DND-41 (cell line): ENCODE measurements at regions not wholly inside any gene's neighbourhood (a gene's known extent, or its start where the extent isn't known, plus 50 kb on each side); places are given as distances from the start of the nearest gene placed in this dataset.
"Not testable (repeated sequence)": the region's sequence is repeated elsewhere in the genome, so short reads cannot be mapped to it uniquely, and the experiment has no call there.

Source experiments
- ATAC-seq: fragments of 200-7000 bp; cut with Tn5 transposase; 3 replicates; pipeline ENCODE4 v1.9.1; 2021; ENCODE audit warnings: low read depth; ENCODE audit not compliant: insufficient read depth
- DNase-seq: peaks from one replicate; pipeline ENCODE4 v3.0.0-alpha.2; 2020
- H2AFZ ChIP-seq: 2 replicates; pipeline ENCODE4 v1.6.0; 2012; ENCODE audit warnings: low read depth, low read length
- H3K27ac ChIP-seq: 2 replicates; pipeline ENCODE4 v1.5.1; 2012; ENCODE audit warnings: low read length, inconsistent platforms
- H3K27me3 ChIP-seq: fragments of 200-600 bp; sonication (generic); 2 replicates; pipeline ENCODE4 v1.6.0; 2012; ENCODE audit warnings: low read length, mild to moderate bottlenecking, inconsistent platforms; ENCODE audit not compliant: insufficient read depth, poor library complexity
- H3K36me3 ChIP-seq: 2 replicates; pipeline ENCODE4 v1.5.1; 2012; ENCODE audit warnings: low read length, inconsistent platforms; ENCODE audit not compliant: insufficient read depth
- H3K4me1 ChIP-seq: 2 replicates; pipeline ENCODE4 v1.5.1; 2012; ENCODE audit warnings: mild to moderate bottlenecking, low read length; ENCODE audit not compliant: insufficient read depth
- H3K4me2 ChIP-seq: 2 replicates; pipeline ENCODE4 v1.6.0; 2012; ENCODE audit warnings: mild to moderate bottlenecking, moderate library complexity, low read length, inconsistent platforms; ENCODE audit not compliant: insufficient read depth
- H3K4me3 ChIP-seq, 2 experiments: fragments of 200-600 bp in 1 of 2; shearing (Covaris generic) in 1 of 2; 2 replicates each; pipeline ENCODE4 v1.5.1; 2012 to 2016; ENCODE audit warnings: inconsistent platforms in 2 of 2, low read length in 2 of 2, mild to moderate bottlenecking in 2 of 2, low read depth in 1 of 2, moderate library complexity in 1 of 2
- H3K79me2 ChIP-seq: 2 replicates; pipeline ENCODE4 v1.6.0; 2012; ENCODE audit warnings: low read length, inconsistent platforms; ENCODE audit not compliant: insufficient read depth
- H3K9ac ChIP-seq: 2 replicates; pipeline ENCODE4 v1.6.0; 2012; ENCODE audit warnings: low read depth, mild to moderate bottlenecking, inconsistent platforms, low read length, moderate library complexity
- H3K9me3 ChIP-seq: 2 replicates; pipeline ENCODE4 v1.5.1; 2012; ENCODE audit warnings: low read length, moderate library complexity, mild to moderate bottlenecking, inconsistent platforms; ENCODE audit not compliant: insufficient read depth, severe bottlenecking
- H4K20me1 ChIP-seq: 2 replicates; pipeline ENCODE4 v1.6.0; 2012; ENCODE audit warnings: low read length; ENCODE audit not compliant: insufficient read depth
- CTCF ChIP-seq: IDR thresholded peaks from 2 replicates; pipeline ENCODE4 v1.5.1; 2012; ENCODE audit warnings: borderline replicate concordance, low read length, moderate library complexity, mild to moderate bottlenecking; ENCODE audit not compliant: poor library complexity, severe bottlenecking; ENCODE audit errors: extremely low read depth
- EZH2 ChIP-seq: IDR thresholded peaks from 3 replicates; pipeline ENCODE4 v1.6.1; 2012; ENCODE audit warnings: borderline replicate concordance, low read depth, mild to moderate bottlenecking, moderate library complexity, low read length, inconsistent platforms; ENCODE audit not compliant: severe bottlenecking

GRCh38 chr12:75742048-75742447, 230.6 kb upstream of the KRR1 start:
- H3K27me3 ChIP-seq, result no peaks in the 10 kb centered on the region
- no peaks in the 10 kb centered on the region for H3K36me3 ChIP-seq
- DNase-seq (no peak), ATAC-seq (no peak)
- no peaks in the 10 kb centered on the region for H3K9me3 ChIP-seq
- no peak overlapping the region for H3K4me3 ChIP-seq
- no peak overlapping the region for H2AFZ ChIP-seq
- H3K9ac ChIP-seq, result no peak overlapping the region
- no peak overlapping the region for H3K4me2 ChIP-seq
- H4K20me1 ChIP-seq, result no peaks in the 10 kb centered on the region
- no peak for TF ChIP-seq CTCF
- TF ChIP-seq EZH2, result no peak
- no peaks in the 10 kb centered on the region for H3K79me2 ChIP-seq
- H3K4me1 ChIP-seq, result no peaks in the 10 kb centered on the region
- no peak overlapping the region for H3K27ac ChIP-seq

GRCh38 chr12:75739912-75740311, 228.5 kb upstream of the KRR1 start:
- Histone ChIP-seq H3K4me1 (no peaks in the 10 kb centered on the region), H3K9ac (no peak overlapping the region), H4K20me1 (no peaks in the 10 kb centered on the region), H3K36me3 (no peaks in the 10 kb centered on the region), H3K79me2 (no peaks in the 10 kb centered on the region), H3K9me3 (no peaks in the 10 kb centered on the region), H3K27ac (no peak overlapping the region), H3K4me2 (no peak overlapping the region), H2AFZ (no peak overlapping the region), H3K27me3 (no peaks in the 10 kb centered on the region), H3K4me3 (no peak overlapping the region)
- TF ChIP-seq CTCF (no peak), EZH2 (no peak)
- DNase-seq (no peak), ATAC-seq (no peak)

- H3K27ac ChIP-seq, H3K4me3 ChIP-seq, H3K9me3 ChIP-seq, H3K27me3 ChIP-seq, DNase-seq, H4K20me1 ChIP-seq, H3K4me1 ChIP-seq, H3K9ac ChIP-seq, H2AFZ ChIP-seq, H3K36me3 ChIP-seq, ATAC-seq, H3K79me2 ChIP-seq, H3K4me2 ChIP-seq: not testable (repeated sequence)
Observed at GRCh38 chr12:75739098-75739497, 227.7 kb upstream of the KRR1 start.

DNA sequence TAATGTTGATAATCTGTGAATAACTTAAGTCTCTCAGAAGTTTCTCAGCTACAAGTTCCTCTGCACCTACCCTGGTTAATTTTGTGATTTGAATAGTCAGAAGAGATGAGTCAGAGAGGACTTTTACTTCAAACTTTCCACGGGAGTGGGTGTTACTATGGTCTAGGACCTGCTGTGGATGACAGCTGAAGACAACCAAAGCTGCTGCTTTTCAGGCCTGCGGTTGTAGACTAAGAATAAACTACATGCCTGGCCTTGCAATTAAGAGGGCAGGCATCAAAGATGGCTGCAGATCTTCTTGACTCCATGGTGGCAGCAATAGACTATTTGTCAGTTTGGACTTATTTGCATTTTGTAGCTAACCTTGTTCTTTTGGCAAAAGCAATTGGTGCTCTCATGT, 227.1 kb upstream of the KRR1 start:
- H3K4me1 ChIP-seq, result no peaks in the 10 kb centered on the region
- H3K9me3 ChIP-seq, result no peaks in the 10 kb centered on the region
- no peak overlapping the region for H3K4me3 ChIP-seq
- no peaks in the 10 kb centered on the region for H3K27me3 ChIP-seq
- H3K79me2 ChIP-seq, result no peaks in the 10 kb centered on the region
- H4K20me1 ChIP-seq, result no peaks in the 10 kb centered on the region
- ATAC-seq (no peak), DNase-seq (no peak)
- H3K4me2 ChIP-seq, result no peak overlapping the region
- H2AFZ ChIP-seq, result no peak overlapping the region
- H3K9ac ChIP-seq, result no peak overlapping the region
- H3K27ac ChIP-seq, result no peak overlapping the region
- no peak for TF ChIP-seq EZH2
- TF ChIP-seq CTCF, result no peak
- H3K36me3 ChIP-seq, result no peaks in the 10 kb centered on the region
